ENCODE measurements at regions not wholly inside any gene's neighbourhood (a gene's known extent, or its start where the extent isn't known, plus 50 kb on each side); places are given as distances from the start of the nearest gene placed in this dataset.
"Not testable (repeated sequence)": the region's sequence is repeated elsewhere in the genome, so short reads cannot be mapped to it uniquely, and the experiment has no call there.

DNA sequence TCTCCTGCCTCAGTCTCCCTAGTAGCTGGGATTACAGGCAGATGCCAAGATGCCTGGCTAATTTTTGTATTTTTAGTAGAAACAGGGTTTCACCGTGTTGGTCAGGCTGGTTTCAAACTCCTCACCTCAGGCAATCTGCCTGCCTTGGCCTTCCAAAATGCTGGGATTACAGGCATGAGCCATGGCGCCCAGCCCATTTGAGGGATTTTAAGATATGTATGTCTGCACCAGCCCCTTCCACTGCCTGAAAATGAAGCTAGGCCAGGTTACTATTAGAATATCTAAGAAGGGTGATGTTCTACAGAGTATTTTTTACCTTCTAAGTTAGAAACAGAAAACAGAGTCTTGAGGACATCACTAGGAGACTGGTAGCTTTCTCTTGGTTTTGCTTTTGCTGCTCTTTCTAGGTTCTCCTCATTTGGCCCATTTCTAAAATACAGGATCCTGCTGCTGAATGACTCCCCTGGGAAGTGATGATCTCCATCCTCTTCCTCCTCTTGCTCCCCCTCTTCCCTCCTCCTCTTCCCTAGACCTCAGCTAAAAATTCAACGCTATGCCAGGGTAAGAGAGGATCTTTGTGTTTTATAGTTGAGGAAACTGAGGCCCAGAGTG is 118.5 kb downstream of the MYCN start:
- no peak for DNase-seq (ENCODE audit: low read depth)
- TF ChIP-seq, protein P1, sequence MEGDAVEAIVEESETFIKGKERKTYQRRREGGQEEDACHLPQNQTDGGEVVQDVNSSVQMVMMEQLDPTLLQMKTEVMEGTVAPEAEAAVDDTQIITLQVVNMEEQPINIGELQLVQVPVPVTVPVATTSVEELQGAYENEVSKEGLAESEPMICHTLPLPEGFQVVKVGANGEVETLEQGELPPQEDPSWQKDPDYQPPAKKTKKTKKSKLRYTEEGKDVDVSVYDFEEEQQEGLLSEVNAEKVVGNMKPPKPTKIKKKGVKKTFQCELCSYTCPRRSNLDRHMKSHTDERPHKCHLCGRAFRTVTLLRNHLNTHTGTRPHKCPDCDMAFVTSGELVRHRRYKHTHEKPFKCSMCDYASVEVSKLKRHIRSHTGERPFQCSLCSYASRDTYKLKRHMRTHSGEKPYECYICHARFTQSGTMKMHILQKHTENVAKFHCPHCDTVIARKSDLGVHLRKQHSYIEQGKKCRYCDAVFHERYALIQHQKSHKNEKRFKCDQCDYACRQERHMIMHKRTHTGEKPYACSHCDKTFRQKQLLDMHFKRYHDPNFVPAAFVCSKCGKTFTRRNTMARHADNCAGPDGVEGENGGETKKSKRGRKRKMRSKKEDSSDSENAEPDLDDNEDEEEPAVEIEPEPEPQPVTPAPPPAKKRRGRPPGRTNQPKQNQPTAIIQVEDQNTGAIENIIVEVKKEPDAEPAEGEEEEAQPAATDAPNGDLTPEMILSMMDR (IDR thresholded peaks at IDR 0.05; ENCODE audit: low read depth, low read length, missing control alignments), result no peak
- H3K4me3 ChIP-seq (ENCODE audit: low read depth, low read length), result no peak overlapping the region

DNA sequence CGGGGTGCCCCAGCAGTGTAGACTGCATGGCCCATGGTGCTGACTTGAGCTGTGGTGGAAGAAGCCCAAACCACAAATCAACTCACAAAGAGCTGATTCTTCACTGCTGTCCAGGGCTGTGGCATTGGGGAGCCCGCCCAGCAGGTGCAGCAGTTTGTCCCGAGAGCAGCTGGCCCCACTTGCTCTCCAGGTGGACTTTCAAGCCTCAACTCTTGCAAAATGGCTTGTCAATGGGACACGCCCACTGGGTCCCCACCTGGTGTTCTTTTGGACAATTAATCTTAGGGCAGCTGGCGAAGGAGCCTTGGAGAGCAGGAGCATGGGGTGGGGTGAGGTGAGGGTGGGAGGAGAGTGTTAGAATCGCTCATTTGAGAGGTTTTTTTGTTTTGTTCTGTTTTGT is 117.9 kb downstream of the MYCN start:
- DNase-seq (ENCODE audit: low read depth), result no peak
- H3K4me3 ChIP-seq (ENCODE audit: low read depth, low read length), result no peak overlapping the region
- TF ChIP-seq, protein P1 (IDR thresholded peaks at IDR 0.05; ENCODE audit: low read depth, low read length, missing control alignments), result no peak

DNA sequence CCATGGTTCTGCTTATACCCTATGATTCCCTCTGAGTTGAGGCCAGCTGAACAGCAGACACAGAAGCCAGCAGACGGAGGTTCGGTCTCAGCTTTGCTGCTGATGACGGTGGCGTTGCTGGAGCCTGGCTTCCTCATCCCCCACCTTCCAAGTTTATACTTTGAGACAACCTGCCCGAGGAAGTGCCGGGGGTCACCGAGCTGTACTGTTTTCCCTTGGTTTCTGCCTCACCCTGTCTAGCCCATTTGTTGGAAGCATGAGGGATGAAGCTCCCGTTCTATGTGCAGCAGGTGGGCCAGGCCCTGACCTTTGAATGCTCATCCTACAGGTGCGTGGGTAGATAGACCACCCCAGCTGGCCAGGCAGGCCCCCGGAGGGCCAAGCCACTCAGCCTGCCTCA is 117.3 kb downstream of the MYCN start:
- TF ChIP-seq, protein P1 (IDR thresholded peaks at IDR 0.05; ENCODE audit: low read depth, low read length, missing control alignments), result no peak
- DNase-seq (ENCODE audit: low read depth), result no peak
- no peak overlapping the region for H3K4me3 ChIP-seq (ENCODE audit: low read depth, low read length)

DNA sequence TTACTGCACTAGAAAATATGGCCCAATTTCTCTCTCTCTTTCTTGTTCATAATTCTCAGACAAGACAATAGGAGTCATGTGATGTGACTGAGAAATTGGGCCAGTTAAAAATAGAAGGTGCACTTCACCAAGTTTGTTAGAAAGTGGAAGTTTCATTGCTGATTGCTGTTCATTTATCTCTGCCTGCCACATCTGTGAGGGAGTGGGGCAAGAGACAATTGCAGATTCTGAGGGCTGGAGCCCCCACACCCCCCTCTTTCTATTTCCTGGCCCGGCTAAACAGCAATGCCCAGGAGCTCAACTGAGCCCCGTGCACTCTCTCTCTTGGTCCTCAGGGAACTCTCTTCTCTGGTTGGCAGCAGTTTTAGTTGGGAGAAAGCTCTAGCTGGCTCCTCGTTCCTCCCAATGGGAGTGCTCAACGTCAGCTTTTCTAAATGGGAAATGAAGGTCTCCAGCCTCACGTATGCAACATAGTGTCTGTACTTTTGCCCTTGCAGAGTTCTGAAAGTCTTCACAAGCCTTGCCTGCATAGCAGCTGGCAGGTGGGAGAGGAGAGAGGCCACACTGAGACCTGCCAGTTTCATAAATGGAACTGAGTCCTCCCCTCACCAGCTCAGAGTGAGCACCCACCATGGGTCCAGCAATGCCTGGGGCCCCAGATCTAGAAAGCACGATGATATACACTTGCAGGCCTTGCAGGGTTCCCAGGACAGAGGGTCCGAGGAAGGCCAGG is 115.7 kb downstream of the MYCN start:
- DNase-seq (ENCODE audit: low read depth), result peak; percentile 76
- no peak overlapping the region; the same call in 1 of the 2 replicates for H3K4me3 ChIP-seq (ENCODE audit: low read depth, low read length)
- TF ChIP-seq, protein P1 (IDR thresholded peaks at IDR 0.05; ENCODE audit: low read depth, low read length, missing control alignments), result no peak

DNA sequence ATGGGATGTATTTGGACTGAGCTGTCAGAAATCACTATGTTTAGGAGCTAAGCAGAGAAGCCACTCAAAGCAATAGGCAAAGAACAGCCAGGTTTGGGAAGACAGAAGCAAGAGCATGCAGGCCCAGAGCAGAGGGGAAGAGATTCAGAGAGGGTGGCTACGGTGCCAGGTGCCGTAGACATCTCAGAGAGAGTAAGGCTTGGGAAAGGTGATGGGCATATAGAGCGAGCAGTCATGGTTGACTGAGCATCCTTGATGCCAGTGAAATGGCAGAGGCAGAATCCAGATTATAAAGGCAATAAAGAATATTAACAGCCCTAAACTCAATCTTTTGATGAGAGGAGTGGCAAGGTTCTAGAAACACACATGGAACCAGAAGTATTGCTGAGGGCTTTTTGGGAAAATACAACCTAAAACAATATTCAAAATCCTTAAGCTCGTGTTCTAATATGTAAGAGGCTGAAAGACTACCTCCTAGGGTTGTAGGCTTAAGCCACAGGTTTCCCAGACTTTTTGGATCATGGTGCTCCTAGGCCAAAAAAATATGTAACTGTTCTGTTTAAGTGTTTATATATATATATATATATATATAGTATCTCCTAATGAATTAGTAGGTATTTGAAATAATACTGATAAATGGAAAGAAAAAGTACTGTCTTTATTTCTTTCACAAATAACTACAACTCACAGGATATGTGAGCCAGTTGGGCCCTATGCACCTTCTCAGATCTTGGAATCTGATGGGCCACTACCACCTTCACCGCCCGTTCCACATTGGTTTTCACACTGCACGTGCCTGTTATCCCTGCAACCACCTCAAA is 113.3 kb downstream of the MYCN start:
- DNase-seq (ENCODE audit: low read depth), result no peak
- no peak overlapping the region for H3K4me3 ChIP-seq (ENCODE audit: low read depth, low read length)
- TF ChIP-seq, protein P1 (IDR thresholded peaks at IDR 0.05; ENCODE audit: low read depth, low read length, missing control alignments), result no peak

DNA sequence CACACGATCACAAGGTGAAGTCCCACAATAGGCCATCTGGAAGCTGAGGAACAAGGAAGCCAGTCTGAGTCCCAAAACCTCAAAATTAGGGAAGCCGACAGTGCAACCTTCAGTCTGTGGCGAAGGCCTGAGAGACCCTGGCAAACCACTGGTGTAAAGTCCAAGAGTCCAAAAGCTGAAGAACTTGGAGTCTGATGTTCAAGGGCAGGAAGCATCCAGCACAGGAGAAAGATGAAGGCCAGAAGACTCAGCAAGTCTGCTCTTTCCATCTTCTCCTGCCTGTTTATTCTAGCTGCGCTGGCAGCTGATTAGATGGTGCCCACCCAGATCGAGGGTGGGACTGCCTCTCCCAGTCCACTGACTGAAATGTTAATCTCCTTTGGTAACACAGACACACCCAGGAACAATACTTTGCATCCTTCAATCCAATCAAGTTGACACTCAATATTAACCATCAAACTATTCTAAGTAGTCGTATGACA is 112.3 kb downstream of the MYCN start:
- not testable (repeated sequence) for H3K4me3 ChIP-seq (ENCODE audit: low read depth, low read length)

More for the DNA sequence above, 112.3 kb downstream of the MYCN start:
- DNase-seq (ENCODE audit: low read depth), result not testable (repeated sequence)

Measured in GM12864 (cell line).